ENCODE measurements at regions not wholly inside any gene's neighbourhood (a gene's known extent, or its start where the extent isn't known, plus 50 kb on each side); places are given as distances from the start of the nearest gene placed in this dataset.

DNA sequence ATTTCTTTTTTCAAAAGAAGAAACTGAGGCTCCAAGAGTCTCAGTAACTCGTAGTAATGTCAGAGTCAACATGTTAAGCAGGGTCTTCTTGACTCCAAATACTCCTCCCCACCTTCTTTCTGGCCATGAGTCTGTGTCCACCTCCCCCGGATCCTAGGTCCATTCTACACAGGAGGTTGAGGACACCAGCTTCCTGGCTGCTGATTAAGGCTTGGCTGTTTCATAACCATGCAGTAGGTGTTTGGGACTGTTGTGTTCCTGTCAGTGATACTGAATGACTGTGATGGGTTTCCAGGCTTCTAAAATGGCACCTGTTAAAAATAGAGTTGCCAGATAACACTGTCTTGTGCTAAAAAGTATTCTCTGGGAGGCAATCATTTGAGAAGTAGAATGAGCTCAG is 130.8 kb upstream of the IL12A start:
- H3K4me3 ChIP-seq, result no peak overlapping the region
- TF ChIP-seq, protein P1, sequence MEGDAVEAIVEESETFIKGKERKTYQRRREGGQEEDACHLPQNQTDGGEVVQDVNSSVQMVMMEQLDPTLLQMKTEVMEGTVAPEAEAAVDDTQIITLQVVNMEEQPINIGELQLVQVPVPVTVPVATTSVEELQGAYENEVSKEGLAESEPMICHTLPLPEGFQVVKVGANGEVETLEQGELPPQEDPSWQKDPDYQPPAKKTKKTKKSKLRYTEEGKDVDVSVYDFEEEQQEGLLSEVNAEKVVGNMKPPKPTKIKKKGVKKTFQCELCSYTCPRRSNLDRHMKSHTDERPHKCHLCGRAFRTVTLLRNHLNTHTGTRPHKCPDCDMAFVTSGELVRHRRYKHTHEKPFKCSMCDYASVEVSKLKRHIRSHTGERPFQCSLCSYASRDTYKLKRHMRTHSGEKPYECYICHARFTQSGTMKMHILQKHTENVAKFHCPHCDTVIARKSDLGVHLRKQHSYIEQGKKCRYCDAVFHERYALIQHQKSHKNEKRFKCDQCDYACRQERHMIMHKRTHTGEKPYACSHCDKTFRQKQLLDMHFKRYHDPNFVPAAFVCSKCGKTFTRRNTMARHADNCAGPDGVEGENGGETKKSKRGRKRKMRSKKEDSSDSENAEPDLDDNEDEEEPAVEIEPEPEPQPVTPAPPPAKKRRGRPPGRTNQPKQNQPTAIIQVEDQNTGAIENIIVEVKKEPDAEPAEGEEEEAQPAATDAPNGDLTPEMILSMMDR (IDR thresholded peaks at IDR 0.05), result no peak
- no peak overlapping the region for H3K27ac ChIP-seq
- DNase-seq (ENCODE audit: low spot score), result no peak

- DNase-seq (ENCODE audit: low spot score), result no peak
- Histone ChIP-seq H3K4me3 (no peak overlapping the region), H3K27ac (no peak overlapping the region)
- TF ChIP-seq, protein P1 (IDR thresholded peaks at IDR 0.05), result no peak
Observed at GRCh38 chr3:159858650-159859049, 130.0 kb upstream of the IL12A start.

GRCh38 chr3:159859424-159859823 is 129.2 kb upstream of the IL12A start:
- no peak for DNase-seq (ENCODE audit: low spot score)
- H3K27ac ChIP-seq, result no peak overlapping the region
- H3K4me3 ChIP-seq, result no peak overlapping the region
- TF ChIP-seq, protein P1 (IDR thresholded peaks at IDR 0.05), result no peak

DNA sequence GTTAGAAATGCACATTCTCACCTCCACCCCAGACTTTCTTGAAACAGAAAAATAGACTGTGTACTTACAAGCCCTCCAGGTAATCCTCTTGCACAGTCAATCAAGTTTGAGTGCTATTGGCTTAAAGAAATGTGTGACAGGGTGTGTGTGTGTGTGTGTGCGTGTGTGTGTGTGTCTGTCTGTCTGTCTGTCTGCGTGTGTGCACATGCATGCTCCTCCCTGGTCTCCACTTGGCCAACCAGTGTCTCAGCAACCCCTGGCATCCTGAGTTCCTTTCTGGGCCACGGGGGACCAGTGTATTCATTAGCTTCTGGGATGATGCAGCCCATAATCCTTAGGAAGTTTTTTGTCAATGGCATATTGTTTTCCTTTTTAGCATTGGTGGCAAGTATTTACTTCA is 128.8 kb upstream of the IL12A start:
- Histone ChIP-seq H3K4me3 (no peak overlapping the region), H3K27ac (no peak overlapping the region)
- no peak for DNase-seq (ENCODE audit: low spot score)
- TF ChIP-seq, protein P1 (IDR thresholded peaks at IDR 0.05), result no peak

- DNase-seq (ENCODE audit: low spot score), result no peak
- no peak overlapping the region for H3K27ac ChIP-seq
- H3K4me3 ChIP-seq, result no peak overlapping the region
- TF ChIP-seq, protein P1 (IDR thresholded peaks at IDR 0.05), result no peak
Observed at GRCh38 chr3:159860269-159861116, 128.1 kb upstream of the IL12A start.

DNA sequence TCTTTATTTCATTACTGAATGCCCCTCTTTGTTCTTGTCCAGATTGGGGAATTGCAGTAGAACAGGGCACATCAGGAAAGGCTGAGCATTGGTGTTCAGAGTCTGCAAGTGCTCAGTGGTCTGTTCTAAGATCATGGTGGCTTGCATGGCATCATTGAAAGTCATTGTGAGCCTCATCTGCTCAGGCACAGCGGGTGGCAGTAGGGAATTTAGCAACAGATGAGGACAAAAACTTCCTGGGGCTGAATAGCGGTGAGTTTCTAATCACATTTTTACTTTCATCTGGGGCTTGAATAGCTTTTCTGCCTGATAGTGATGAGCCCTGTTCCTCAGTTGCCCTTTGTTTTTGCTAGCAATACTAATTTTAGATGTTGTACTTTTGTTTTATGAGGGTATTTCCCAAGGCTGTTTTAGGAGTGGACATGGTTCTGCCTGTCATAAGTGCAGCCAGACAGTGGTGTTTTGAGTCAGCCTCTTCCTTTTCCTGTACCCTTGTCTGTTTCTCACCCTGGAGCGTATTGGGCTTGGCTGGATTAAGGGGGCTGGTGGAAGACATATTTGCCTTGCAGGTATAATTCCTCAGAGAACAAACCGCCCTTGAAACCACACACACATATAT is 127.2 kb upstream of the IL12A start:
- DNase-seq (ENCODE audit: low spot score), result no peak
- no peak overlapping the region for H3K27ac ChIP-seq
- TF ChIP-seq, protein P1 (IDR thresholded peaks at IDR 0.05), result no peak
- no peak overlapping the region for H3K4me3 ChIP-seq

All from coronary artery (tissue), 2 donors.